MCF 10A (cell line): ENCODE measurements at regions not wholly inside any gene's neighbourhood (a gene's known extent, or its start where the extent isn't known, plus 50 kb on each side); places are given as distances from the start of the nearest gene placed in this dataset.
"Not testable (repeated sequence)": the region's sequence is repeated elsewhere in the genome, so short reads cannot be mapped to it uniquely, and the experiment has no call there.

Source experiments
- BruUV-seq: library from RNA; stranded (reverse); fragments of 400-500 nt; replicated peaks from 2 replicates; lab custom pipeline; 2021; lab: Mats Ljungman, UMichigan
- CTCF ChIA-PET: fragments of 300-600 bp; sonication (Branson Sonifier 250); formaldehyde crosslinking; extraction: SDS; loops from one replicate; lab custom pipeline; 2021; ENCODE audit warnings: antibody characterized with exemption, inconsistent platforms; lab: Yijun Ruan, JAX
- POLR2A ChIA-PET: fragments of 300-600, 350-650 bp; sonication (Branson Sonifier 250); formaldehyde crosslinking; extraction: SDS; loops from one replicate; lab custom pipeline; 2020; ENCODE audit warnings: antibody characterized with exemption, inconsistent platforms; lab: Yijun Ruan, JAX
- DNase-seq: peaks from one replicate; pipeline ENCODE4 v3.0.0-alpha.2; 2018; ENCODE audit not compliant: unreplicated experiment
- H3K27ac Mint-ChIP-seq: one replicate; pipeline ENCODE4 v1.8.0; 2022; ENCODE audit warnings: mild to moderate bottlenecking, low read depth, mixed read lengths; ENCODE audit not compliant: unreplicated experiment
- H3K27me3 Mint-ChIP-seq: one replicate; pipeline ENCODE4 v1.8.0; 2022; ENCODE audit warnings: mixed read lengths; ENCODE audit not compliant: insufficient read depth, unreplicated experiment
- H3K36me3 Mint-ChIP-seq: one replicate; pipeline ENCODE4 v1.8.0; 2022; ENCODE audit warnings: mild to moderate bottlenecking, moderate library complexity, mixed read lengths; ENCODE audit not compliant: insufficient read depth, unreplicated experiment
- H3K4me1 Mint-ChIP-seq: one replicate; pipeline ENCODE4 v1.8.0; 2022; ENCODE audit warnings: mixed read lengths; ENCODE audit not compliant: insufficient read depth, unreplicated experiment
- H3K4me3 Mint-ChIP-seq: one replicate; pipeline ENCODE4 v1.8.0; 2022; ENCODE audit warnings: mild to moderate bottlenecking, moderate library complexity, mixed read lengths; ENCODE audit not compliant: unreplicated experiment
- H3K9me3 Mint-ChIP-seq: one replicate; pipeline ENCODE4 v1.8.0; 2022; ENCODE audit warnings: mixed read lengths; ENCODE audit not compliant: unreplicated experiment
- intact Hi-C: fragments of 100-400 bp; cut with micrococcal nuclease; formaldehyde crosslinking; loops from 2 replicates; pipeline ENCODE4 v1.14.1; 2022
- TF ChIP-seq, protein P1 (sequence below): fragments of 200-600 bp; IDR thresholded peaks from one replicate; pipeline ENCODE4 v1.8.0; 2022; ENCODE audit warnings: antibody characterized with exemption, mild to moderate bottlenecking; ENCODE audit not compliant: unreplicated experiment

DNA sequence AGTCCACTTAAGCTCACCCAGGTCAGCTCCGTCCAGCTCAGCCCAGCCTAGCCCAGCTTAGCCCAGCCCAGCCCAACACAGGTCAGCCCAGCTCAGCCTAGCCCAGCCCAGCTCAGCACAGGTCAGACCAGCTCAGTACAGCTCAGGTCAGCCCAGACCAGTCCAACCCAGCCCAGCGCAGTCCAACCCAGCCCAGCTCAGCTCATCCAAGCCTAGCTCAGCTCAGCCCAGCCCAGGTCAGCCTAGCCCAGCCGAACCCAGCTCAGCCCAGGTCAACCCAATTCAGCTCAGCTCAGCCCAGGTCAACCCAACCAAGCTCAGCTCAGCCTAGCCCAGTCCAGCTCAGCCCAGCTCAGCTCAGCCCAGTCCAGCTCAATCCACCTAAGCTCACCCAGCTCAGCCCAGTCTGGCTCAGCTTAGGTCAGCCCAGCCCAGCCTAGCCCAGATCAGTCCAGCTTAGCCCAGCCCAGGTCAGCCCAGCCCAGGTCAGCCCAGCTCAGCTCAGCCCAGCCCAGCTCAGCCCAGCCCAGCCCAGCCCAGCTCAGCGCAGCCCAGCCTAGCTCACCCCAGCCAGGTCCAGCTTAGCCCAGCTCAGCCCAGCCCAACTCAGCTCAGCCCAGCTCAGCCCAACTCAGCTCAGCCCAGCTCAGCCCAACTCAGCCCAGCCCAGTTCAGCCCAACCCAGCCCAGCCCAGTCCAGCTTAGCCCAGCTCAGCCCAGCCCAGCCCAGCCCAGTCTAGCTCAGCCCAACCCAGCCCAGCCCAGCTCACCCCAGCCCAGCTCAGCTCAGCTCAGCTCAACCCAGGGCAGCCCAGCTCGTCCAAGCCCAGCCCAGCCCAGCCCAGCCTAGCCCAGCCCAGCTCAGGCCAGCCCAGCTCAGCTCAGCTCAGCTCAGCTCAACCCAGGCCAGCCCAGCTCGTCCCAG, 184.0 kb downstream of the TMEM121 start:
- no peak for DNase-seq
- H3K4me1 Mint-ChIP-seq, result no peaks in the 10 kb centered on the region
- no TSS peak for BruUV-seq
- no peak overlapping the region for H3K27ac Mint-ChIP-seq
- H3K36me3 Mint-ChIP-seq, result no peaks in the 10 kb centered on the region
- TF ChIP-seq, protein P1, sequence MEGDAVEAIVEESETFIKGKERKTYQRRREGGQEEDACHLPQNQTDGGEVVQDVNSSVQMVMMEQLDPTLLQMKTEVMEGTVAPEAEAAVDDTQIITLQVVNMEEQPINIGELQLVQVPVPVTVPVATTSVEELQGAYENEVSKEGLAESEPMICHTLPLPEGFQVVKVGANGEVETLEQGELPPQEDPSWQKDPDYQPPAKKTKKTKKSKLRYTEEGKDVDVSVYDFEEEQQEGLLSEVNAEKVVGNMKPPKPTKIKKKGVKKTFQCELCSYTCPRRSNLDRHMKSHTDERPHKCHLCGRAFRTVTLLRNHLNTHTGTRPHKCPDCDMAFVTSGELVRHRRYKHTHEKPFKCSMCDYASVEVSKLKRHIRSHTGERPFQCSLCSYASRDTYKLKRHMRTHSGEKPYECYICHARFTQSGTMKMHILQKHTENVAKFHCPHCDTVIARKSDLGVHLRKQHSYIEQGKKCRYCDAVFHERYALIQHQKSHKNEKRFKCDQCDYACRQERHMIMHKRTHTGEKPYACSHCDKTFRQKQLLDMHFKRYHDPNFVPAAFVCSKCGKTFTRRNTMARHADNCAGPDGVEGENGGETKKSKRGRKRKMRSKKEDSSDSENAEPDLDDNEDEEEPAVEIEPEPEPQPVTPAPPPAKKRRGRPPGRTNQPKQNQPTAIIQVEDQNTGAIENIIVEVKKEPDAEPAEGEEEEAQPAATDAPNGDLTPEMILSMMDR, result no peak
- ChIA-PET POLR2A (interaction anchor here (0.7 kb wide), 1 partner anchor 403 kb away, joined by 3 read pairs; no protein-coding TSS in a partner anchor), CTCF (interaction anchor here (0.6 to 1.4 kb wide), 2 partner anchors 33 to 222 kb away, joined by 3 read pairs; no protein-coding TSS in a partner anchor)
- intact Hi-C loops, result no loop called here
- no peak overlapping the region for H3K4me3 Mint-ChIP-seq
- H3K27me3 Mint-ChIP-seq, result no peaks in the 10 kb centered on the region
- peaks cover 5% of the 10 kb centered on the region for H3K9me3 Mint-ChIP-seq

DNA sequence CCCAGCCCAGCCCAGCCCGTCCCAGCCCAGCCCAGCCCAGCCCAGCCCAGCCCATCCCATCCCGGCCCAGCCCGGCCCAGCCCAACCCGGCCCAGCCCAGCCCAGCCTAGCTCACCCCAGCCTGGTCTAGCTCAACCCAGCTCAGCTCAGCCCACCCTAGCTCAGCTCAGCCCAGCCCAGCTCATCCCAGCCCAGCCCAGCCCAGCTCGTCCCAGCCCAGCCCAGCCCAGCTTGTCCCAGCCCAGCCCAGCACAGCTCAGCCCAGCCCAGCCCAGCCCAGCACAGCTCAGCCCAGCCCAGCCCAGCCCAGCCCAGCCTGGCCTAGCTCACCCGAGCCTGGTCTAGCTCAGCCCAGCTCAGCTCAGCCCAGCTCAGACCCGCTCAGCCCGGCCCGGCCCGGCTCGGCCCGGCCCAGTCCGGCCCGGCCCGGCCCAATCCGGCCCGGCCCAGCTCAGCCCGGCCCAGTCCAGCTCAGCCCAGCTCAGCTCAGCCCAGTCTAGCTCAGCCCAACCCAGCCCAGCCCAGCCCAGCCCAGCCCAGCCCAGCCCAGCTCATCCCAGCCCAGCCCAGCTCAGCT, 184.7 kb downstream of the TMEM121 start:
- no peaks in the 10 kb centered on the region for H3K9me3 Mint-ChIP-seq
- no TSS peak for BruUV-seq
- intact Hi-C loops, result no loop called here
- no peaks in the 10 kb centered on the region for H3K4me1 Mint-ChIP-seq
- CTCF ChIA-PET, result no interaction called here
- H3K36me3 Mint-ChIP-seq, result no peaks in the 10 kb centered on the region
- DNase-seq, result no peak
- no peak overlapping the region for H3K27ac Mint-ChIP-seq
- POLR2A ChIA-PET, result no interaction called here
- no peaks in the 10 kb centered on the region for H3K27me3 Mint-ChIP-seq
- TF ChIP-seq, protein P1, result no peak
- H3K4me3 Mint-ChIP-seq, result no peak overlapping the region

DNA sequence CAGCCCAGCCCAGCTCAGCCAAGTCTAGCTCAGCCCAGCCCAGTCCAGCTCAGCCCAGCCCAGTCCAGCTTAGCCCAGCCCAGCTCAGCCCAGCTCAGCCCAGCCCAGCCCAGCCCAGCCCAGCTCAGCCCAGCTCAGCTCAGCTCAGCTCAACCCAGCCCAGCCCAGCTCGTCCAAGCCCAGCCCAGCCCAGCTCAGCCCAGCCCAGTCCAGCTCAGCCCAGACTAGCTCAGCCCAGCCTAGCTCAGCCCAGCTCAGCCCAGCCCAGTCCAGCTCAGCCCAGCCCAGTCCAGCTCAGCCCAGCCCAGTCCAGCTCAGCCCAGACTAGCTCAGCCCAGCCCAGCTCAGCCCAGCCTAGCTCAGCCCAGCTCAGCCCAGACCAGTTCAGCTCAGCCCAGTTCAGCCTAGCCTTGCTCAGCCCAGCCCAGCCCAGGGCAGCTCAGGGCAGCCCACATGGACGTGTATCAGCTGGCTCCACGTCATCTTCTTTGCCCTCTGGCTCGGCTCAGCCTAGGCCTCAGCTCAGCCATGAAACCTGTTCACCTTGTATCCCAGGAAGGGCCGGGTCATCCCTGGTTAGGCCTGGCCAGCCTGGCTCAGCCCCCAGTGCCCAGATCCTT, 185.6 kb downstream of the TMEM121 start:
- BruUV-seq, result no TSS peak
- DNase-seq, result no peak
- intact Hi-C loops, result no loop called here
- Mint-ChIP-seq H3K4me1 (no peaks in the 10 kb centered on the region), H3K27ac (no peak overlapping the region), H3K9me3 (no peaks in the 10 kb centered on the region), H3K27me3 (no peaks in the 10 kb centered on the region), H3K4me3 (no peak overlapping the region), H3K36me3 (no peaks in the 10 kb centered on the region)
- TF ChIP-seq, protein P1, result no peak
- ChIA-PET CTCF (no interaction called here), POLR2A (no interaction called here)

DNA sequence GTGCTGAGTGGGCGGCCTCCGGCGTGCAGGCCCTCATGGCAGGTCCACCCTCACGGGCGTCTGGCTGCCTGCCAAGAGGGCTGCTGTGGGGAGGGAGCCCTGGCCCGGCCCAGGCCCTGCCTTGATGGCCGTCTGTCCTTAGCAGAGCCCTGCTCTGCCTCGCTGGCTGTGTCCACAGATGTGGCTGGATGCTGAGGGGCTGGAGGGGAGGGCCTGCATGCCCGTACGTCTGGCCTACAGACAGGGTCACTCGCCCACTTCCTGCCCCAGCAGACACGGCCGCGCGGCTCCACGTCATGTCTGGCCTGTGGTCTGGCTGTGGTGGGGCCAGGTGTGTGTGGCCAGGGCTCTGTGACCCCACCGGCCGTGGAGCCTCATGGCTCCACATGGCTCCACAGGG, 186.3 kb downstream of the TMEM121 start:
- H3K27ac Mint-ChIP-seq, CTCF ChIA-PET: not testable (repeated sequence)

DNA sequence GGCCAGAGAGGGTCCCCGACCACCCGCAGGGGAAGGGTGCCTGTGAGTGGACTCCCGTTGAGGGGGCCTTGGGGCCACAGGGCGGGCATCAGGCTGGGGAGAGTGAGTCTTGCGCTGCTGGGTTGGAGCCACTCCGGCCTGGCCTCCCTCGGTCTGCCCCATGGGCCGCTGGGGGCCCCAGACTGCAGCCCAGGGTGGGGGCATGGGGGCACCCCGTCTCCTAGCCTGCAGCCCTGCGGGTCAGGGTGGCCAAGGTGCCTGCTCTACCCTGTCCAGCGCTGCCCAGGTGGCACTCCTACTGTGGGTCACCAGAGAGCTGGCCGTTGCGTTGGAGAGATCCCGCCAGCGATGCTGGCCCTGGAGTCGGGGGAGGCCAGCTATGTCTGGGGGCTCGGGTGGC, 186.8 kb downstream of the TMEM121 start:
- intact Hi-C loops, H3K27ac Mint-ChIP-seq, H3K27me3 Mint-ChIP-seq, POLR2A ChIA-PET, H3K4me1 Mint-ChIP-seq, H3K36me3 Mint-ChIP-seq, BruUV-seq, DNase-seq, CTCF ChIA-PET, H3K9me3 Mint-ChIP-seq, H3K4me3 Mint-ChIP-seq: not testable (repeated sequence)

More for the DNA sequence above, 186.3 kb downstream of the TMEM121 start:
- BruUV-seq, H3K36me3 Mint-ChIP-seq, H3K4me1 Mint-ChIP-seq, H3K27me3 Mint-ChIP-seq, intact Hi-C loops, H3K4me3 Mint-ChIP-seq, DNase-seq, H3K9me3 Mint-ChIP-seq, POLR2A ChIA-PET: not testable (repeated sequence)

DNA sequence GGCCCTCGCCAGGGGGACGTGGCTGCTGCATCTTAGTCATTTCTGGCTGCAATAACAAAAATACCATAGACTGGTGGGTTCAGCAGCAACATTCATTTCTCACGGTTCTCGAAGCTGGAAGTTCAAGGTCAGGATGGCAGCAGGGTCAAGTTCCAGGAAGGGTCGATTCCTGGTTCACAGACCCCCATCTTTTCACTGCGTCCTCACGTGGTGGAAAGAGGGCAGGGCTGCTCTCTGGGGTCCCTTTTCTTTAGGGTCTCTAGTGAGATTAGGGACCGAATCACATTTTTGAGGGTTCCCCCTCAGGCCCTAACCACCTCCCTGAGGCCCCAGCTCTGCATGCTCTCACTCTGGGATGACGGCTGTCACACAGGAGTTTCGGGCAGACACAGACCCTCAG, 187.5 kb downstream of the TMEM121 start:
- CTCF ChIA-PET, H3K9me3 Mint-ChIP-seq, H3K4me3 Mint-ChIP-seq, H3K4me1 Mint-ChIP-seq, POLR2A ChIA-PET, H3K36me3 Mint-ChIP-seq, DNase-seq, BruUV-seq, intact Hi-C loops, H3K27me3 Mint-ChIP-seq, H3K27ac Mint-ChIP-seq: not testable (repeated sequence)
